ENCODE measurements at regions not wholly inside any gene's neighbourhood (a gene's known extent, or its start where the extent isn't known, plus 50 kb on each side); places are given as distances from the start of the nearest gene placed in this dataset.

DNA sequence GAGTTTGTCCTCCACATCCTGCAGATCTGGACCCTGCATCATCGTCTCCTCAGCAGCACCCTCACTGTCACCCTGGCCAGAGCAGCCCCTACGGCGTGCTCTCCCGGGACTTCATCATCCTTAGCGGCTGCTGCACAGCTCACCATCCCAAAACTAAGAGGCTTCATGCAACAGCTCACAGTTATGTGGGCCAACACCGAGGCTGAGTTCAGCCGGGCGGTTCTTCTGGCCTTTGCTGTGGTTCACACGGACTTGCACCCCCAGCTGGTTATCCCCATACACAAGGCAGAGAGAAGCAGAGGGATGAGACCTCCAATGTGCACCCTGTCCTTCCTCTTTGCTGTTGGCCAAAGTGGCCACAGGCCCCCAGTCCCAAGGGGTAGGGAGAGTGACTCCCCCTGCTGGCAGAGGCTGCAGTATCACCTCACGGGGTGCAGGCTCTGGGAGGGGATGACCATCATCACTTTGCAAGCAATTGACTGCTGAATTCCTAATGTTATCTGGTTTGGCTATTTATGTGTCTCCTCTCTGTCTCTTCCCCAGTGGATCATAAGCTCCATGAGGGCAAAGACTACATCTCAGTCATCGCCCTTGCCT lies 276.8 kb downstream of the BRD1 start:
- no peak overlapping the region for H3K27ac ChIP-seq
- TF ChIP-seq, protein P1, sequence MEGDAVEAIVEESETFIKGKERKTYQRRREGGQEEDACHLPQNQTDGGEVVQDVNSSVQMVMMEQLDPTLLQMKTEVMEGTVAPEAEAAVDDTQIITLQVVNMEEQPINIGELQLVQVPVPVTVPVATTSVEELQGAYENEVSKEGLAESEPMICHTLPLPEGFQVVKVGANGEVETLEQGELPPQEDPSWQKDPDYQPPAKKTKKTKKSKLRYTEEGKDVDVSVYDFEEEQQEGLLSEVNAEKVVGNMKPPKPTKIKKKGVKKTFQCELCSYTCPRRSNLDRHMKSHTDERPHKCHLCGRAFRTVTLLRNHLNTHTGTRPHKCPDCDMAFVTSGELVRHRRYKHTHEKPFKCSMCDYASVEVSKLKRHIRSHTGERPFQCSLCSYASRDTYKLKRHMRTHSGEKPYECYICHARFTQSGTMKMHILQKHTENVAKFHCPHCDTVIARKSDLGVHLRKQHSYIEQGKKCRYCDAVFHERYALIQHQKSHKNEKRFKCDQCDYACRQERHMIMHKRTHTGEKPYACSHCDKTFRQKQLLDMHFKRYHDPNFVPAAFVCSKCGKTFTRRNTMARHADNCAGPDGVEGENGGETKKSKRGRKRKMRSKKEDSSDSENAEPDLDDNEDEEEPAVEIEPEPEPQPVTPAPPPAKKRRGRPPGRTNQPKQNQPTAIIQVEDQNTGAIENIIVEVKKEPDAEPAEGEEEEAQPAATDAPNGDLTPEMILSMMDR (IDR thresholded peaks at IDR 0.05): no peak
- no peak for TF ChIP-seq ZFX (IDR thresholded peaks at IDR 0.05; ENCODE audit: borderline replicate concordance)

DNA sequence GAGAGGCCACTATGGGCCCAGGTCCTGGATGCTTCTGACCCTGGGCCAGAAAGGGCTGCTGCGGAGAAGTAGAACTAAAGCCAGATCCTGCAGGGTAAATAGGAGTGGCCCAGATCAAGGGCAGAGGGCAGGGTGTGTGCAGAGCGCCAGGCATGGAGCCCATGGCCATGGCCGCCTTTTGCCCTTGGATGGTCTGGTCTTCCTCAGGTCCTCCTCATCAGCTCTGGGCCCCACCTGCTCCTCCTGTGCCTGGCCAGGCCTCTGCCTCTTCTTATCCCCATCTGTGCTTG lies 277.6 kb downstream of the BRD1 start:
- no peak overlapping the region for H3K27ac ChIP-seq
- TF ChIP-seq ZFX (IDR thresholded peaks at IDR 0.05; ENCODE audit: borderline replicate concordance): no peak

DNA sequence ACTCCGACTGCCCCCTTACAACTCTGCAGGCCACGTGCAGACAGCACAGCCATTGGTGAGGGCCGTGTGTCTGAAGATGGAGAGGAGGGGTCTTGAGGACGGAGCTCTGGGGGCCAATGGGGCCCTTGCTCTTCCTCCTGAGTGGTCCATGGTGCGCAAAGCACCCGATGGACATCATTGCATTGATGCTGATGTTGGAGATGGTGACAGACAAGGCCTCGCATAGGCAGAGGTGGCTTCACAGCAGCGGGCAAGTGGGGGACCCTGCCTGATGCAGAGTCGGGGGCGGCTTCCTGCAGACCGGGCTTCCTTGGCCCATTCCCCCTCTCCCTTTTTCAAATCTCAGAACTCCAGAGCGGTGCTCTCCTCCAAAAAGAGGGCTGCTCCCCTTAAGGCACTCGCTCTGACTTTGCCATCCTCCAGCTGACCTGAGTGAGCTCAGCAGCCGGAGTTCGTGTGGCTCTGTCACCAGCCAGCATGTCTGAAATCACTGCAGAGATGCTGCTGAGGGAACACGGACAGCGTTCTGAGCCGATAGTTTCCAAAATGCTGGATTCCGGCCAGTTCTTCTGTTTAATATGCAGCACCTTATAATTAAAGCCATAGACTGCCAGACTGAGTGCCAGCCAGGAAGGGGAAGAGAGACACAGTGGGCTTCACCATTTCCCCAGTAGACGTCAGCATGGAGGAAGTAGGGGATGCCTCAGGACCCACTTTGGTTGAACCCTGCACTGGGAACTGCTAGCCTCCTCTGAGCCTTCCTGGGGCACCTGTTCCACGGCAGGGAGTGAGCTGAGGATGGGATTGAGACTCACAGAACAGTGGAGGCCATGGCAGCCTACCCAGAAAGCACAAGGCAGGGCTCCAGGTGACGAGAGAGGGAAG lies 278.2 kb downstream of the BRD1 start:
- TF ChIP-seq, protein P1 (IDR thresholded peaks at IDR 0.05): no peak
- no peak for TF ChIP-seq ZFX (IDR thresholded peaks at IDR 0.05; ENCODE audit: borderline replicate concordance)
- no peak overlapping the region for H3K27ac ChIP-seq

DNA sequence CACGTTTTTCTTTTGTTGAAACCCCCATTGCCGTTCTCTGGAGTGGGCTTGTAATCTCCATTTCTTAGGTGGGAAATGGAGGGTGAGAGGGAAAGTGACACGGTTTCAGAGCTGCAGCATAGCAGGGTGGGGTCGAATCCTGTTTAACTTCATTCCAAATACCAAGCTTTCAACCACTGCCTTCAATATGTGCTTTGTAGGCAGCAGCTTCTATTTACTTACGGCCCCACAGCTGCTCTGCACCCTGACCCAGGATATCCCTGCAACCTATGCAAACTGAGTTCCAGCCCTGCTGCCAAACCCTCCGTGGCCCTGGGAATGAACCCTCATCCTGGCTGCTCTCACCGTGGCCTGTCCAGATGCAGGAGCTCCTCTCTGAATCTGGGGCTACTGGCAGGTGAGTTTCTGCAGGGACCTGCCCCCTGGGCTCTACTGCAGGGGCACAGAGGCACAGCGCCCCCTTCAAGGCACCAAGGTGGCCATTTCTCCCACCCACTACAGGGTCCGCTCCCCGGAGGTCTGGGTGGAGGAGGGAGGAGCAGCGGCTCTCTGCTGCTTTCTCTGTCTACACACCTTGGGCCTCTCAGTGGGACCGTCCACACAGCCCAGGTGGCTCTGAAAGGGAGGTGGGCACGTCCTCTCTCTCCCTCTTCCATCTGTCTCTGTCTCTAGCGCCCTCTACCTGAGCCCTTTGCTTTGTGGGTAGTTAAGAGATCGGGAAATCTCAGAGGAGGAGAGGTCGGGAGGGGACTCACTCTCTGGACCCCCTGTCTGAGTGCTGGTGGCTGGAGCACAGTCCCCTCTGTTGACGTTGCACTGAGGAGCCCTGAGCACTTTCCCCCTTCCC lies 279.1 kb downstream of the BRD1 start:
- TF ChIP-seq ZFX (IDR thresholded peaks at IDR 0.05; ENCODE audit: borderline replicate concordance): no peak
- TF ChIP-seq, protein P1 (IDR thresholded peaks at IDR 0.05): no peak
- H3K27ac ChIP-seq: no peak overlapping the region

DNA sequence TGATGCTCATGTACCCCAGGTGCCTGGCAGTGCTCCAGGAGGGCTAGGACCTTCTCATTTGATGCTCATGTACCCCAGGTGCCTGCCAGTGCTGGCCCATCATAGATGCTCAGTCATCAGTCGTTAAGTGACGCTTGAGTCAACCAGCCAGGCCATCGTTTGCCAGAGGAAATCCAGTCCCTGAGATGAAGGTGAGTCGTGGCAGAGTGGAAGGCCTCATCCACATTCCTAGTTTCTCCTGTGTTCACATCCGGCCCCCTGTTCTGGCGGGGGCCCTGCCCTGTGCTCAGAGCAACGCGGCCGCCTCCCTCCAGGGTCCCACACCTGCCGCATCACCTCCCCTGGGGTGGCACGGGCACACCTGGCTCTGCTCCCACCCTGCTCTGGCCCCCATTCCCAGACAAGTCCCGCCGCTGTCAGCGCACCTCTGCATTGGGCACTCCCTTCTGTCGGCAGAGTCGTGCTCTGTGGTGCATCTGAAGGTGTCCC lies 279.9 kb downstream of the BRD1 start:
- no peak overlapping the region for H3K27ac ChIP-seq
- TF ChIP-seq, protein P1 (IDR thresholded peaks at IDR 0.05): no peak
- no peak for TF ChIP-seq ZFX (IDR thresholded peaks at IDR 0.05; ENCODE audit: borderline replicate concordance)

DNA sequence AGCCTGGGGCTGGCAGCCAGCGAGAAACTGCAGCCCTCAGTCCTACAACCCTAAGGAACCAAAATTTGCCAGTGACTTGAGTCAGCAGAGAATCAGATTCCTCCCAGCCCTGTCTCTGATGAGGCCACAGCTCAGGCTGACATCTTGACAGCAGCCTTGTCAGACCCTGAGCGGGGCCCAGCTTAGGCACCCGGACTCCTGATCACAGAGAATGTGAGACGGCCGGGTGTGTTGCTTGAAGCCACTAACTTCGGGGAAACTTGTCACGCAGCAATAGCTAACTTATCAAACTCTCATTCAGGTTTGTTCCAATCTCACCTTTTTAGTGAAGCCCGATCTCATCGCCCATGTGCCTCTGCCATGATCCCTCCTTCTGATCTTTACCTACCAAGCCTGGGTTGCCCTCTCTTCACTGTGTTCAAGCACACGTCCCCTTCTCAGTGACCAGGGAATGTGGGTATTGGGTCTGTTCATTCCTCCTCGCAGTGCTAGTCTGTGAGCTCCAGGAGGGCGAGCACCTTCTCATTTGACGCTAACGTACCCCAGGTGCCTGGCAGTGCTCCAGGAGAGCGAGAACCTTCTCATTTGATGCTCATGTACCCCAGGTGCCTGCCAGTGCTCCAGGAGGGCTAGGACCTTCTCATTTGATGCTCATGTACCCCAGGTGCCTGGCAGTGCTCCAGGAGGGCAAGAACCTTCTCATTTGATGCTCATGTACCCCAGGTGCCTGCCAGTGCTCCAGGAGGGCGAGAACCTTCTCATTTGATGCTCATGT lies 280.7 kb downstream of the BRD1 start:
- TF ChIP-seq ZFX (IDR thresholded peaks at IDR 0.05; ENCODE audit: borderline replicate concordance): no peak
- TF ChIP-seq, protein P1 (IDR thresholded peaks at IDR 0.05): no peak

DNA sequence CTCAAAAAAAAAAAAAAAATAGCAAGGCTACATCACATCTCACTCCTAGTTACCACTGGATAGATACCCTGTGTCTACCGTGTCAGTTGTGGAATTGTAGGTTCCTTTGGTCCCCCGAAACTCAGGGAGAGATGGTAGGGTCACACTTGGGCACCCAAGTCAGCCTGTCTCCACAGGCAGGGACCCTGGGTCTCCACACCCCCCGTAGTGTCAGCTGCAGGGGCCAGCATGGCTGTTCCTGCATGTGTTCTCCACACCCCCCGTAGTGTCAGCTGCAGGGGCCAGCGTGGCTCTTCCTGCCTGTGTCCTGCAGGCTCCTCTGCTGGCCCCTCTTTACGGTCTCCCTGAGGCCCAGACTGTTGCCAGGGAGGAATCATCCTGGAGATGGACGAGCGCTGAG lies 282.1 kb downstream of the BRD1 start:
- TF ChIP-seq, protein P1 (IDR thresholded peaks at IDR 0.05): no peak
- no peak for TF ChIP-seq ZFX (IDR thresholded peaks at IDR 0.05; ENCODE audit: borderline replicate concordance)
- H3K27ac ChIP-seq: no peak overlapping the region

More for the DNA sequence above, 280.7 kb downstream of the BRD1 start:
- H3K27ac ChIP-seq: no peak overlapping the region
